Astrocyte of the hippocampus (primary cell): ENCODE measurements at regions not wholly inside any gene's neighbourhood (a gene's known extent, or its start where the extent isn't known, plus 50 kb on each side); places are given as distances from the start of the nearest gene placed in this dataset.
A peak's percentile ranks its signal among the peaks of the same experiment; 100 is the strongest.
"Not testable (repeated sequence)": the region's sequence is repeated elsewhere in the genome, so short reads cannot be mapped to it uniquely, and the experiment has no call there.

Experiments
- DNase-seq: peaks from one replicate; pipeline ENCODE4 v3.0.0; 2011; ENCODE audit warnings: low read depth, low spot score

DNA sequence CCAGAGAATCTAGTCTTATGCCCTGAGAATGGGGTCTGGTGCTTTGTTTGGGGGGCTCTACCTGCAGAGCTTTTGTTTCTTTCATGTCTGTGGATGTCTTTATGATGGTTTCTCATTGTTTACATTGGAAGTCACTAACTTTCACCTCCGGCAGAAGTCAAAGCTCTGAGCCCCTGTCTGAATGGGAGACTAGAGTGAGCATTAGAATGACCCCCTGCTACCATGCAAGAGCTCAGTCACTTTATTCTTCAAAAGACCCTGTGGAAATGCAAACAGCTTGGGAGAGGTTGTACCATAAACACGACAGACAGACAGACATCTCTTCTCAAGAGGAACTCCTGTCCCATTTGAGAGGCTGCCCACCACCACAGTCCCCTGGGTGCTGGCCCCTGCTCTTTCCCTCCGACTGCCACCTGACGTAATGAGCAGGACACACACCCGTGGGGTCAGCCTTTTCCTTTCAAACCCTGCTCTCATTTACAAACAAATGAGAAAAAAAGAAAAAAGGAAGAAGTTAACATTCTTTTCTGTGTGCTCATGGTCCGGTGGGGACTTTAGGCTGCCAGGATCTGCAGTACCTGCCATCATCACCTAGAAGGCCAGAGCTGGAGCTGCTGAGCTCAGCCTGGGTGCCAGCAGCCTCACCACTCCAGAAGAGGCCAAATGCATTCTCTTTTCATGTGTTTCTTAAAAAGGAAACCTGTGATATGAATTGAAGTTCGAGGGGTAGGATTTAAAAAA is 91.6 kb downstream of the FZD1 start:
- DNase-seq, result no peak

DNA sequence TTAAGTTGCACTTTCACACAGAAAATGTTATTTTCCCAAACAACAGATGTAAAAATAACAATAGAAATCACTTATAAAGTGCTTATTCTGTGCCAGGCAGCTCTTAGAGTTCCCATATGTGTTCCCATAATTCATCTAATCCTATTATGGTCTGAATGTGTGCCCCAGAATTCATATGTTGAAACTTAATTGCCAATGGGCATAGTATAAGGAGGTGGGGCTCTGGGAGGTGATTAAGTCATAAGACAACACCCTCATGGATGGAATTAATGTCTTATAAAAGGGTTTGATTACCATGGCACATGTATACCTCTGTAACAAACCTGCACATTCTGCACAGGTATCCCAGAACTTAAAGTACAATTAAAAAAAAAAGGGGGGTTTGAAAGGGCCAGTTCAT is 92.7 kb downstream of the FZD1 start:
- DNase-seq, result no peak

DNA sequence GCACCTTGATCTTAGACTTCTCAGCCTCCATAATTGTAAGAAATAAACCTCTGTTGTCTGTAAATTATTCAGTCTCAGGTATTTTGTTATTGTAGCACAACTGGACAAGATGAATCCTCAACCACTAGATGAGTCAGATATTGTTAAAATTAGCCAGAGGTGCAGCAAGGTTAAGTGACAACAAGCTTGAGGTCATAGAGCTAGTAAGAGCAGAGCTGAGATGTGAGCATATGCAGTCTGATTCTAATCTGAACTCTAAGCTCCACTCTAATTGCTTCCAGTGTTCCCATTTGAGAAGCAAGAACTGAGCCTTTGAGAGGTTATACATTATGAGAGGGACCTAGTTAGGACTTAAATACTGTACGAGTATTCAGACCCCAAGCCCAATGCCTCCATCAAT is 93.1 kb downstream of the FZD1 start:
- DNase-seq, result no peak

DNA sequence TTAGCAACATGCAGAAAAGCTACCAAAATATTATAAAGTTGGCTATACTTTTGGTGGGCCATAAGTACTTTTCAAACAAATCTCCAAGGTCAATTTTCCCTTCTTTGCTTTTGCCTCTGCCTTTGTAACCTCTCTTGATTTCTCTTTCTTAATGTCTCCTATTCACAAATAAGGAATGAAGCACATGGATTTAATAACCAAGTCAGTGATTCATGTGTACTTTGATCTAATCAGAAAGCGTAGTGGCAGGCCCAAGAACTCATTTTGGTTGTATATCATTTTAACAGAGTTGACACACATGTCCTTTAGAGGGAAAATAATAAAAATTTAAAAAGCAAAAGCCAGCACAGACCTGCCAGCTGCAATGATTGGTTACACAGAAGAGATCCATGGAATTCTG is 93.7 kb downstream of the FZD1 start:
- no peak for DNase-seq

DNA sequence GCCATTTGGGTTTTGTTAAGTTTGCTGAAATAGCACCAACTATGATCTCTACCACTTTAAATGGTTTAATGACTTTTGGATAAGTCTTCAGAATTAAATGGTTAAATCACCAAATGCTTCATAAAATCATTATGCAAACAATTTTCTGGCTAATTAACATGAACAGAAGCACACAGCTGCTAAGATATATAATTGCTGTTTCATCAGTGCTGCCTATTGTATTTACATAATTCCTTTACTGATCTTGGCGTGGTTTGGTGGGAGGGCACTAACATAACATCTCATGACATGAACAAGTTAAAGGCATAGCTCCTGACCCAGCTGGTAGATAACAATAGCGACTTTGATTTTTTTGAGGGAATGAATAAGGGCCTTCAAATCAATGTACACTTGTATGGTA is 94.1 kb downstream of the FZD1 start:
- no peak for DNase-seq

DNA sequence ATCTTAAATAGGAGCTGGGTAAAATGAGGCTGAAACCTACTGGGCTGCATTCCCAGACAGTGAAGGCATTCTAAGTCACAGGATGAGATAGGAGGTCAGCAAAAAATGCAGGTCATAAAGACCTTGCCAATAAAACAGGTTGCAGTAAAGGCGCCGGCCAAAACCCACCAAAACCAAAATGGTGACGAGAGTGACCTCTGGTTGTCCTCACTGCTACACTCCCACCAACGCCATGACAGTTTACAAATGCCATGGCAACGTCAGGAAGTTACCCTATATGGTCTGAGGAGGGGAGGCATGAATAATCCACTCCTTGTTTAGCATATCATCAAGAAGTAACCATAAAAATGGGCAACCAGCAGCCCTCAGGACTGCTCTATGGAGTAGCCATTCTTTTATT is 100.9 kb downstream of the FZD1 start:
- DNase-seq, result not testable (repeated sequence)

DNA sequence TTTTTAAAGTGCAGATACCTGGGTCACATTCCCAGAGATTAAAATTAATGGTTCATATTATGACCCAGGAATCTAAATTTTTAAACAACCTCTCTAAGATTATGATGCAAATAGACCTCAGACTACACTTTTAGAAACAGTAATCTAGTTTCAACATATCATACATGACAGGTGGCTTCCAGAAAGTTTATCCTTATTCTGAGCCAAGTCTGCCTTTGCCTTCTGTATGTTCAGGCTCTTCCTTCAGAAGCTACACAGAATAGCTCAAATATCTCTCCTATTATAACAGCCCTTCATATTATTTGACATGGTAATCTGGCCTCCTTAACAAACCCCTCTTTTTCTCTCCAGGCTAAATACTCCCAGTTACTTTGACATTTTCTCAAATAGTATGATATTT is 101.9 kb downstream of the FZD1 start:
- DNase-seq, result no peak

DNA sequence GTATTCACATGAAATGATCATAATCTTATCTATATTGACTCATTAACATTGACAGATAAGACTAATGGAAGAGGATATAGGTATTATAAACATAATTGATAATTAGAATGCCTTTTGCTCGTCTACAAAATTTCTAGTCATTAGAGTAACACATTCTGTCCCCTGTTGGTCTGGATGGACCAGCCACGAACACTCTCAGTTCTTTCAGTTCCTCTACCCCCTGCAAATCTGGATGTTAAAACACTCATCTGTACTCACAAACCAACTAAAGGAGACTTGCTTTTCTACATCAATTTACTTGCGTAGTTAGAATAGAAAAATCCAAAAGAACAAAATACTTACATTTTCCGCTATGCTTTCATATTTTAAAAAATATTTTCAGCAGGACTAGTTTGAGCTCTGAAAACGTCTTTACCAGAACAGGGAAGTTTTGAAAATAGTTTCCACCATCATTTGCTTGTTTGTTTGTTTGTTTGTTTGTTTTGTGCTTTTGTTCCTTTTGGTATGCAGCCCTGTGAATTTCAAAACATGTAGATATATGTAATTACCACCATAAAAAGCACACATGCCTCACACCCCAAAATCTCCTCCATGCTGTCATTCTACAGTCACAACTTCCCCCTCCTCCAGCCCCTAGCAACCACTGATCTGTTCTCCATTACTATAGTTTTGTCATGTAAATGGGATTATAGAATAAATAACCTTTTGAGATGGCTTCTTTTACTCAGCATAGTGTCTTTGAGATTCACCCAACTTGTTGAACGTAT is 103.8 kb downstream of the FZD1 start:
- no peak for DNase-seq

DNA sequence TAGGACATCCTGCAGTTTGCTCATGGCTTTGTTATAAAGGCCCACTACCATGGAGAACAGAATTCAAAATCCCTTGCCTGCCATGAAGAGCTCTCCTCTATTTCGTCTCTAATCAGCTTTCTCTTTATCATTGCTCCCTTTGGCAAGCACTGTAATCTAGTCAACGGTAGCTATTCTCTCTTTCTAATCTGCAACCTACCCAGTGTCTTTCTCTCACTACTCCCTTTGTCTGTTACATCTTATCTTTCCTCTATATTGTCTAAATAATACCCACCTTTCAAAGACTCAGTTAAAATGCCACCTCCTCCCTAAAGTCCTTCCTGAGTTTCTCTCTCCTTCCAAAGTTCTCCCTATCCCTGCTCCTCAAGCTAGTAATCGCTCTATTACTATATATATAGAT is 108.1 kb downstream of the FZD1 start:
- DNase-seq, result no peak

DNA sequence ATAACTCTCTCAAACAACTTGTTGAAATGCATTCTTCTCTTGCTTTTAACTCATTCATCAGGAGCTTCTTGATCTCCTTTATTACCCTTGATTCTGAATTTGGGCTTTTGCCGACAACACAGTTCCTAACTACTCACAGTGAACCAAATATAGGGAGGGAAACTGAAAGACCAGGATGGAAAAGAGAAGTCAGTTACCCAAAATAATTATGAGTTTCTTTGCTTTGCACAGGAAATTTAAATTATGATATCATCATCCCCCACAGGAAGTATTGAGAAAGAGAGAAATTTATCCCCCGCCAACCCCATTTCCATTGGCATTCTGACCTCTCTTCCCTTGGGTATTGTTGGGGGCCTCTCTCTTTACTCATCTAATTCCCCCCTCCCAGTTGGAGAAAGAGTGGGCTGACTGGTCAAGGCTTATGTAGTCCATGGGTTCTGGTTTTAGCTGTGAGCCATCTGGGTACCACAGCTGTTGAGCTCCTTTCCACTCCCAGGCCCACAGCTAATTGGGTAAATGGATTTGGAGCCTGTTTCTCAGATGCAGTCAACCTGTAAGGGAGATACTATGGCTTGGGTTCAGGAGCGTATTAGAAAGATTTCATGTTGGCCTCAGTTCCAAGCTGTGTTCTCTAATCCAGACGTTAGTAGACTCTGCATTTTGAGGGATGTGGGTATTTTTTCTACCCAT is 109.0 kb downstream of the FZD1 start:
- DNase-seq, result no peak

DNA sequence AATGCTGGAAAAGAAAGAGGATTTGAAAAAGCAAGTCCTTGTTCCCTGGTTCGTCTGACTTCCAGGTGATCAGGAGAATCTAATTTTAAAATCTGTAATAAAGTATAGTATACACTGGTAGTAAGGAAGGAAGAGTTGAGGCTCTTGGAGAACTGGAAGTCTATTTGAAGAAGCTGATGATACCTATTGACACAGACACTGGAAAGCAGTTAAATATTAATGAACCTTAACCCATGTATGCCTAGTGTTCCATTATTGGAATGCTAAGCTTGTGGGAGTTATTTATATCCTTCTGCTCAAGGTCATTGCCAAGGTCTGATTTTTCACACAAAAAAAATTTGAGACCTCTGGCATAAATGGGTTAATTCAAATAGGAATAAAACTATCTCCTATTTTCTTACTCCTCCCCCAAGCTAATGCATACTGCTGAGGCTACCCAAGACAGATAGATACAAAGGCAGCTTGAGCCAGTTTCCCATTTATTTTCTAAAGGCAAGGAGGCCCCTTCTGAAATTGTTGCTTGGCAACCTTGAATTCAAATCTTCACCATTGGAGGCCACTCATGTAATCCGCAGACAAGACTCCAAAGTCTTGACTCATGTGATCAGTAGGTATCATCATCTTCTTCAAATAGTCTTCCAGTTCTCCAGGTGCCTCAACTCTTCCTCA is 110.2 kb downstream of the FZD1 start:
- DNase-seq, result no peak

DNA sequence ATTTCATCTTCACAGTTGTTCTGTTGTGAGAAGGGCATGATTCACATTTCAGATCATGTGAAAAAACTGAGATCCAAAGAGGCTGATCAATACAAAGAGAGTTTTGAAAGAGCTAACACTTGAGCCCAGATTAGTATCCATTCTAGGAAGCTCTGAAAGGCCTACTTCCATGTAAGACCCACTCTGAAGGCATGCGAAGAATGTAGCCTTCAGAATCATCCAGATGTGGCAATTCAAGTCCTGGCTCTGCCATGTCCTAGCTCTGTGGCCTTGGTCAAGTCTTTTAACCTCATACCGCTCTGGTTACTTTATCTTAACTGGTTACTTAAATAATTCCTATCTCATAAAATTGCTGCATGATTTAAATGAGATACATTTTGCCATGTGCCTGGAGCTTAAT is 111.1 kb downstream of the FZD1 start:
- no peak for DNase-seq

DNA sequence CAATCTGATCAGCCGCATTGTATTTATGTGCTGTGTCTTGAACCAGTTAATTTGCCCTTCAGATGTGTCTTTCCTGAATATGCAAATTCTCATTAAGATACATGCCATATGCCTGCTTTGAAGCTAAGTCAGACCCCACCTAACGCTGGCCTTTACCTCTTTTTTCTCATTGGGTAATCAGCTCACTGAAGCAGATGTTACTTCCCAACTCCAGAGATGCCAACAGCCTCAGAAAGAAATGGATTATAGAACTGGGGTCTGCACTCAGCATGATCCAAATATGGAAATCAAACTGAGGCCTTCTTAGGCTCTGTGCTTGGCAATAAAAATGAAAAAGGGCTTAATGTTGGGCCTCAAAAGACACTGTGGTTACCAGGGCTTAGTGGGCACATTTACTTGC is 113.9 kb downstream of the FZD1 start:
- DNase-seq, result no peak

DNA sequence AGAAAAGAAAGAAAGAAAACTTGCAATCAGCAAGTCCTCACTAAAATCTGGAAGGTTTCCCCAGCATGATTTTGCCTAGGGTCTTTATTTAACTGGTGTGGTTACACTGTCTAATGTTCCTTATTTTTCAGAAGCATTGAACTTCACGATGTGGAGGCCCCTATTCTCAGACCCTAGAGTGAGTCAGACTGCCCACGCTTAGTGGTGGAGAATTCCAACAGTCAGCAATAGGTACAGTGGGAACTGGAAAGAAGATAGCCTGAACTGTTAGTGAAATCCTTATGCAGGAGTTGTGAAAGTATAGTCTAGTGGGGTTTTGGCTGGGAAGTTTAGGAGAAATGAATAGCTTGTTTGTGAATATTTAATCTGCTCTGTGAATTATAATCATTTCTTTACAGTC is 115.0 kb downstream of the FZD1 start:
- DNase-seq, result peak; percentile 41

DNA sequence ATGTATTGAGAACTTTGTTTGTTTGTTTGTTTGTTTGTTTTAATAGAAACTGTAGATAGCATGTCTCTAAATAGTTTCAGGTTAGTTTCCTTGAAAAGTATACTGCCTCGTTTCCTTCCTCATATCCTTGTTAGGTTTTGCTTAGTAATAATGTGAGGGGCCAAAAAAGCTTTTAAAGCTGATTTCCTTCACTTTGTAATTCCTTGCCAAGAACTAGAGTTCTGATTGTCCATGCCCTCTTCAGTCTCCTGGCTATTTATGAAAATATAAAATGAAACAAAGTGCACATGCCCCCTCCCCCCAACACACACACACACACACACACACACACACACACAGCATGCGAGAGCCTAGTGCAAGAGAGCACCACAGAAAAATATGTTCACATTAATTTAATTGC is 115.8 kb downstream of the FZD1 start:
- DNase-seq, result no peak

DNA sequence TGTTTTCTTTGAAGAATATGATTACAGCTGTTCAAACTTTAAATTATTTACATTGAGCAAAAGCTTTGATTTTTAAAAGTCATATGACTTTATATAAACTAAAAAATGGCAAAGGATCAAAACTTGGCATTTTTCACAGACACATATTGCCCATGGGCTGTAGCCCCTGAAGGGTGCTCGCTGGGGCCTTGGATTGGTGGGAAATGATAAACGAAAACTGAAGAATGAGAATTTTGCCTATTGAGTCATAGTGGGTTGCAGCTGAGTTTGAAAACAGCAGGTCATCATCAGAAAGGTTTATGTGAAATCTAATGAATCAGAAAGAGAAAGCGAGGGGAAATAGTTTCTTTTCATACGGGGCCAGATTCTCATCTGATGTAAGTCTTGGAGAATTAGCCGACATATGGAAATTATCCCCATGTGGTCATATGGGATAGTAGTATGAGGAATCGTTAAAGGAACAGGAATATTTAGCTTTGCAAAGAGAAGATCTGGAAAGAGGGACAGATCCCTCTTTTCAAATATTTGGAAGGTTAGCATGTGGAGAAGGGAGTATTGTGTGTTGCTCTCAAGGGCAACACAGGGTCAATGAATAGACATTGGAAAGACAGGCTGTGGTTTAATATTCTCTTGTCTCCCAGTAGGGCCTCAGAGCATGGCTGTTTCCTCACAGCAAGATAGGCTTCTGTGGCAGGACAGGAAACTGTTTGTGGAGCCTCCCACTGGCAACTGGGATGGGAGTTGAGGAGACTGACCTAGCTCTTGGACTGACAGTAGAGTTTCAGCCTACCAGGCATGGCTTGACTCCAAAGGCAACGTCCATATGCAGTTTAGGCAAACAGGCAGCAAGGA is 119.0 kb downstream of the FZD1 start:
- DNase-seq, result peak; percentile 21

DNA sequence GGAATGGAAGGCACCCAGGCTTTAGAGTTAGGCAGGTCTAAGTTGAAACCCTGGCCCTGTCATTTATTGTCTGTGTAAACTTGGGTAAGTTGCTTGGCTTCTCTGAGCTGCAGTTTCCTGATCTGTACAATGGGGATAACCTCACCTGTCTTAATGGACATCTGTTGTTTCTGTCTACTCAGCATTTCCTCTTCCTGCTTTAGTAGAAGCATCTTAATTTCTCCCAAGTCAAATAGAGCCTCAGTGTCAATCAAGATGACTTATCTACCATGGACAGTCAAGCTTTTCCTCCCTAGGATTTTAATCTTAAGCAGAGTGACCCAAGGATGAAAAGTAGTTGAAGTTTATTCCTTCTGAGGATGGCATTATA is 119.7 kb downstream of the FZD1 start:
- no peak for DNase-seq

DNA sequence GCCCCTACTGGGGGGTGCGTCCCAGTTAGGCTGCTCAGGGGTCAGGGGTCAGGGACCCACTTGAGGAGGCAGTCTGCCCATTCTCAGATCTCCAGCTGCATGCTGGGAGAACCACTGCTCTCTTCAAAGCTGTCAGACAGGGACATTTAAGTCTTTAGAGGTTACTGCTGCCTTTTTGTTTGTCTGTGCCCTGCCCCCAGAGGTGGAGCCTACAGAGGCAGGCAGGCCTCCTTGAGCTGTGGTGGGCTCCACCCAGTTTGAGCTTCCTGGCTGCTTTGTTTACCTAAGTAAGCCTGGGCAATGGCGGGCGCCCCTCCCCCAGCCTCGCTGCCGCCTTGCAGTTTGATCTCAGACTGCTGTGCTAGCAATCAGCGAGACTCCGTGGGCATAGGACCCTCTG is 130.5 kb downstream of the FZD1 start:
- DNase-seq, result not testable (repeated sequence)

DNA sequence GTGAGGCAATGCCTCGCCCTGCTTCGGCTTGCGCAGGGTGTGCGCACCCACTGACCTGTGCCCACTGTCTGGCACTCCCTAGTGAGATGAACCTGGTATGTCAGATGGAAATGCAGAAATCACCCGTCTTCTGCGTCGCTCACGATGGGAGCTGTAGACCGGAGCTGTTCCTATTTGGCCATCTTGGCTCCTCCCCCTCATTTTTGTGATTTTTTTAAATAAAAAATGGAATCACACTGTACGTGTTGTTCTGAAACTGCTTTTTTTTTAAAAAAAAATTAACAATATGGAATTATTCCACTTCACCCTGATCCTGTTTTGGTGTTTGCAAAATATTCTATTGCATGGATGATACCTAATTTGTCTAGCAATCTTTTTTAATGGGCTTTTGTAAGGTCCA is 131.1 kb downstream of the FZD1 start:
- DNase-seq, result not testable (repeated sequence)

DNA sequence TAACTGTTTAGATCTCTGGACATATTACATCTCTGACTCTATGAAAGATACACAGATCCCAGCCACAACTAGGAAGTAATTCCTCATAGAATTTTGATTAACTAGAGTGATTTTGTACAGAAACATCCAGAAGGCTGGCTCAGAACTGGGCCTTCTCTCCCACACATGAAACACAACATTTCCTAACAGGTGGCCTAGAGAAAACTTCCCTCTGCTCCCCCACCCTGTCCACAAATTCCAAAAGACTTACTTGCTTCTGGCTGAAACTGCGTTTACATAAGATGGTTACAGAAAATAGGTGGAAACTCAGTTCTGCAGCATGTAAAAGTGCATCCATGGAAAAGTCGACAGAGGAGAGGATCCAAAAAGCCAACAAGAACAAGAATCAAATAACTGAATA is 132.9 kb downstream of the FZD1 start:
- DNase-seq, result peak; percentile 46

DNA sequence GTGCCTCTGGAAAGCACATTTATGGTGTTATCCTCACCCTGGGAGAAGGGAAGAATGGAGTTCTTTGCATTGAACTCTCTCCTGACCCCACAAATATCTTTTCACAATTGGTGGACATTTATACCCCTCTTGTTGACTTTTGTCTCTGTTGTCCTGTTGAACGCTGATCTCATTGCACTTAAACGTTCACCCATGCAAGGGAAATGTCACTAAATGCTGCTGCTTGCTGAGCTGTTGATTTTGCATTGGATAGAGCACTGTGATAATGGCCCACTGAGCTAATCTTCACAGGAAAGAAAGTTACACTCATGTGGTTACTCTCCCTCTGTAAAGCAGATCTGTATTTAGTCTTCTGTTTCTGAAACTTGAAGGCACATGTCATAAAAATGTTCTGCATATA is 133.4 kb downstream of the FZD1 start:
- no peak for DNase-seq
